GM23248 (cell line): ENCODE measurements at regions not wholly inside any gene's neighbourhood (a gene's known extent, or its start where the extent isn't known, plus 50 kb on each side); places are given as distances from the start of the nearest gene placed in this dataset.
"Not testable (repeated sequence)": the region's sequence is repeated elsewhere in the genome, so short reads cannot be mapped to it uniquely, and the experiment has no call there.

ENCODE experiments used
- DNase-seq: peaks from one replicate; pipeline ENCODE4 v3.0.0-alpha.2; 2015
- H2AFZ ChIP-seq: fragments of 200-600 bp; sonication (generic); 2 replicates; pipeline ENCODE4 v1.6.1; 2016; ENCODE audit warnings: antibody characterized with exemption
- H3F3A ChIP-seq: fragments of 200-600 bp; sonication (generic); 2 replicates; pipeline ENCODE4 v1.6.1; 2016; ENCODE audit warnings: mild to moderate bottlenecking, antibody characterized with exemption, mixed run types; ENCODE audit not compliant: insufficient read depth
- H3K27ac ChIP-seq: fragments of 200-600 bp; sonication (generic); 2 replicates; pipeline ENCODE4 v1.5.1; 2016; ENCODE audit warnings: mild to moderate bottlenecking
- H3K27me3 ChIP-seq: fragments of 200-600 bp; sonication (generic); replicated peaks from 2 replicates; pipeline ENCODE4 v1.6.1; 2016; ENCODE audit warnings: mild to moderate bottlenecking; ENCODE audit not compliant: insufficient read depth
- H3K36me3 ChIP-seq: fragments of 200-600 bp; sonication (generic); 2 replicates; pipeline ENCODE4 v1.6.1; 2016; ENCODE audit warnings: low read depth, mild to moderate bottlenecking
- H3K4me1 ChIP-seq: fragments of 200-600 bp; sonication (generic); 2 replicates; pipeline ENCODE4 v1.6.1; 2016; ENCODE audit warnings: mild to moderate bottlenecking; ENCODE audit not compliant: insufficient read depth
- H3K4me2 ChIP-seq: fragments of 200-600 bp; sonication (generic); one replicate; pipeline ENCODE4 v1.6.1; 2016; ENCODE audit warnings: mild to moderate bottlenecking; ENCODE audit not compliant: unreplicated experiment
- H3K4me3 ChIP-seq: fragments of 200-600 bp; sonication (generic); 2 replicates; pipeline ENCODE4 v1.5.1; 2016; ENCODE audit warnings: mild to moderate bottlenecking
- H3K79me2 ChIP-seq: fragments of 200-600 bp; sonication (generic); 2 replicates; pipeline ENCODE4 v1.6.1; 2016; ENCODE audit warnings: mild to moderate bottlenecking; ENCODE audit not compliant: insufficient read depth
- H3K9ac ChIP-seq: fragments of 200-600 bp; sonication (generic); 2 replicates; pipeline ENCODE4 v1.6.1; 2016; ENCODE audit warnings: mild to moderate bottlenecking
- H3K9me2 ChIP-seq: fragments of 200-600 bp; sonication (generic); 2 replicates; pipeline ENCODE4 v1.6.1; 2016; ENCODE audit warnings: mixed run types, mild to moderate bottlenecking, moderate library complexity; ENCODE audit not compliant: insufficient read depth
- H3K9me3 ChIP-seq: fragments of 200-600 bp; sonication (generic); one replicate; pipeline ENCODE4 v1.6.1; 2017; ENCODE audit warnings: low read depth
- H4K20me1 ChIP-seq: fragments of 200-600 bp; sonication (generic); 2 replicates; pipeline ENCODE4 v1.6.0; 2016; ENCODE audit not compliant: insufficient read depth
- WGBS, 2 experiments: methylation state at CpG; one replicate each; pipeline ENCODE4 v1.1.6; 2015 to 2017; ENCODE audit warnings: low lambda C conversion rate in 2 of 2, low coverage in 1 of 2; ENCODE audit errors: missing lambda C conversion rate in 2 of 2; 5-methylcytosine and 5-hydroxymethylcytosine counted together
- in situ Hi-C: fragments of 300-500 bp; cut with MboI; formaldehyde crosslinking; loops from 2 replicates; pipeline ENCODE4 v1.15.0; 2020

DNA sequence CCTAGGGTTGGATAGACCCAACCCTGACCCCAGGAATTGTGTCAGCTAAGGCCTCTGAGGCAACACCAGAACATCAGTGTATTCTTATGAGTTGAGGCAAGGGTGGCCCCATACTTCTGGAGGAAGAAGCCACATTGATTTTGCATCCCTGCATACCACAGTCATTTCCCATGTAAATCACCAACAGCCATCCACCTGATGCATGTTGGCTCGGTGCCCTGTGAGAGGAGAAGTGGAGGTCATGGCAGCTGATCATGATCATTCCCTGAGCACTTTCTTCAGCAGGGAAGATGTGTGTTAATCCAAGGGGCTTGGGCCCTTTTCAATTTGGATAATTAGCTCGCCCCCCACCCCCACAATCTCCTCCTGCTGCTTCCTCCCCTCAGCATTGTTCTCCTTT is 85.1 kb downstream of the ATP6V0E2 start:
- H3K9ac ChIP-seq, H3K79me2 ChIP-seq, H4K20me1 ChIP-seq, H3K27me3 ChIP-seq, H3K27ac ChIP-seq, H3K36me3 ChIP-seq, H3K4me2 ChIP-seq, H3F3A ChIP-seq, H3K9me2 ChIP-seq, H3K9me3 ChIP-seq, H3K4me1 ChIP-seq, DNase-seq, H3K4me3 ChIP-seq, in situ Hi-C loops, H2AFZ ChIP-seq: not testable (repeated sequence)
- WGBS, 2 experiments, result 0 to 10% methylated on average over 2 of the region's 2 CpGs

DNA sequence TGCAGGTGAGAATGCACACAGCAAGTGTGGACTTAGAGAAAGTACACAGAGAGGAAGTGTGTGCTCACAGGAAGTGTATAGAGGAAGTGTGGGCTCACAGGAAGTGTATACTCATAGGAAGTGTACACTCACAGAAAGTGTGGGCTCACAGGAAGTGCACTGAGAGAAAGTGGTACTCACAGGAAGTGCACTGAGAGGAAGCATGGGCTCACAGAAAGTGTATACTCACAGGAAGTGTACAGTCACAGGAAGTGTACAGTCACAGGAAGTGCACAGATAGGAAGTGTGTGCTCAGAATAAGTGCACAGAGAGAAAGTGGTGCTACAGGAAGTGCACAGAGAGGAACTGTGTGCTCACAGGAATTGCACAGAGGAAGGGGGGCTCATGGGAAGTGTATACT is 87.1 kb downstream of the ATP6V0E2 start:
- H3K4me2 ChIP-seq, H3K4me1 ChIP-seq, H3K9ac ChIP-seq, H3K9me3 ChIP-seq, H3K79me2 ChIP-seq, H2AFZ ChIP-seq, DNase-seq, H3K36me3 ChIP-seq, H3K27me3 ChIP-seq, H4K20me1 ChIP-seq, H3K9me2 ChIP-seq, in situ Hi-C loops, H3K27ac ChIP-seq, H3K4me3 ChIP-seq, H3F3A ChIP-seq: not testable (repeated sequence)

DNA sequence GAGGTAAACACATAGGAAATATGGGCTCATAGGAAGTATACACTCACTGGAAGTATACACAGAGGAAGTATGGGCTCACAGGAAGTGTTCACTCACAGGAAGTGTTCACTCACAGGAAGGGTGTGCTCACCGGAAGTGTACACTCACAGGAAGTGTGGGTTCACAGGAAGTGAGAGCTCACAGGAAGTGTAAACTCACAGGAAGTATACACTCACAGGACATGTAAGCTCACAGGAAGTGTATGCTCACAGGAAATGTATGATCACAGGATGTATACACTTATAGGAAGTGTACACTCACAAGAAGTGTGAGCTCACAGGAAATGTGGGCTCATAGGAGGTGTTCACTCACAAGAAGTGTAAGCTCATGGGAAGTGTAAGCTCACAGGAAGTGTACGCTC is 88.1 kb downstream of the ATP6V0E2 start:
- DNase-seq, H3K79me2 ChIP-seq, in situ Hi-C loops, H2AFZ ChIP-seq, H3K36me3 ChIP-seq, H3K4me2 ChIP-seq, H3K27me3 ChIP-seq, H3F3A ChIP-seq, H3K4me1 ChIP-seq, H4K20me1 ChIP-seq, H3K4me3 ChIP-seq, H3K27ac ChIP-seq, H3K9ac ChIP-seq, H3K9me3 ChIP-seq, H3K9me2 ChIP-seq: not testable (repeated sequence)
- WGBS, 2 experiments, result 58 to 63% methylated on average over 1 to 2 of the region's 2 CpGs

DNA sequence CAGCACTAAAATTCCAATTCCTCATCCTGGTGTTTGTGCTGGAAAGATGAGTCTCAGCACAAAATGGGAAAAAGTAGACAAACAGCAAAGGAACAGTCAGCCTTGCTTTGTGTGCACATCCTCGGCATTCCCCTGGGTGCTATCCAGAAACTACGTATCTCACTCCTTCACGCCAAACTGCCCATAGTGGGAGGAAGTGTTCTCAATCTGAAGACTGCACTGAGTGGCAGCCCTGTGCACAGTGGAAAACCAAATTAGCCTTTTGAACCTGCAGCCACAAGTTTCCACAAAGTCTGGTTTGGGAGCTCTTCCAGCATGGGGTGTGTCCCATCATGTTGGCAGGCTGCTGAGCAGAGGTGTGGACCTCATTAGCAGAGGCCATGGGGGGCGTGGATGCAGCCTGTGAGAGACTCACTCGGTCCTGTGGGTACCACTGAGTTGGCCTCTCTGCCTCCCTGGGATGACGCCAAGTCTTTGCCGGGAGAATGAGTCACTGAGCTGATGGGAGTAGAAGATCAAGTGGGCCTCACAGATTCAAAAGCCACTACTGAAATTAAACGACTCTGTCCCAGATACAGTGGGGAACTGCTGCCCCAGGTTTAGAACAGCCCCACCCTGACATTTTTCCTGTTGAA is 89.0 kb downstream of the ATP6V0E2 start:
- H3K27me3 ChIP-seq, H3K4me2 ChIP-seq, H2AFZ ChIP-seq, H3F3A ChIP-seq, H3K27ac ChIP-seq, H3K9me3 ChIP-seq, H3K9me2 ChIP-seq, H4K20me1 ChIP-seq, H3K79me2 ChIP-seq, in situ Hi-C loops, H3K36me3 ChIP-seq, H3K9ac ChIP-seq, H3K4me3 ChIP-seq, H3K4me1 ChIP-seq: not testable (repeated sequence)
- peak; percentile 1 for DNase-seq
- WGBS, 2 experiments, result 8 to 9% methylated on average over 8 of the region's 8 CpGs

DNA sequence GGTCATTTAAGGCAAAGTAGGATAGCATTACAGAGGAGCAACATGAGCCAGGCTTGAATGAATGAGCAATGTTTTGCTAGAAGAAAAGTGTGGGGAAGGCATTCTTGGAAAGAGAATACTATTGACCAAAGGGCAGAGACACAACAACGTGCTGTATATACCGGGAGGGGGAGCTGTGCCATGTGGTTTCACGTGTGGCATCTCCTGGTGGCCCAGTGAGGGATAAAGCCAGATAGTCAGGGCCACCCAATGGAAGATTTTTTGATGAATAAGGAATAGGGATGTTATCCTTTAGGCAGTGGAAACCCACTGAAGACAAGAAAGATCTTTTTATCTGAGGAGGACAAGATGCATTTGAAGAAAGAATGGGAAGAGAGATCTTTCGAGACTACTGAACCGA is 90.2 kb downstream of the ATP6V0E2 start:
- H3K27ac ChIP-seq, in situ Hi-C loops, H3K27me3 ChIP-seq, DNase-seq, H3K4me2 ChIP-seq, H3K4me3 ChIP-seq, H3K9ac ChIP-seq, H3F3A ChIP-seq, H4K20me1 ChIP-seq, H2AFZ ChIP-seq, H3K79me2 ChIP-seq, H3K9me3 ChIP-seq, H3K9me2 ChIP-seq, H3K4me1 ChIP-seq, H3K36me3 ChIP-seq: not testable (repeated sequence)
- whole genome bisulfite sequencing, 2 experiments, result 11 to 19% methylated on average over 5 of the region's 5 CpGs

DNA sequence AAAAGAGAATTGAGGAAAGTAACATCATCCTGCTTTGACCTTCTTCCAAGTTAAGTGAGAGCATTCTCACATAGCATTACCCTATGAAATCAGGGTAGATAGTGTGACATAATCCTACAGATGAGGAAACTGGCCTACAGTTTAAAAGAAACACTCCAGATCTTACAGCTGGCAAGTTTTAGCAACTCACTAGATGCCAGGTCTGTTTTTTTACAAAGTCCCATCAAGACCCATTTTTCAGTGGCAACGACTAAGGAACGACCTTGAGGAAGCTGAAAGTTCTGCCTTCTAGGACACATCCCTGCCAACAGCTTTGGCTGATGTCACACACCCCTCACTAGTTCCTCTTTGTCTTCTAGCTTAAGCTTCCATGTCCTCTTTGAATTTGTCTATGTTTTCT is 92.7 kb downstream of the ATP6V0E2 start:
- H3F3A ChIP-seq, H2AFZ ChIP-seq, H3K27me3 ChIP-seq, in situ Hi-C loops, H3K27ac ChIP-seq, H3K9me2 ChIP-seq, H3K9me3 ChIP-seq, H3K4me1 ChIP-seq, H4K20me1 ChIP-seq, H3K36me3 ChIP-seq, DNase-seq, H3K9ac ChIP-seq, H3K79me2 ChIP-seq, H3K4me2 ChIP-seq, H3K4me3 ChIP-seq: not testable (repeated sequence)
- 15 to 23% methylated on average over 2 of the region's 2 CpGs for WGBS, 2 experiments

DNA sequence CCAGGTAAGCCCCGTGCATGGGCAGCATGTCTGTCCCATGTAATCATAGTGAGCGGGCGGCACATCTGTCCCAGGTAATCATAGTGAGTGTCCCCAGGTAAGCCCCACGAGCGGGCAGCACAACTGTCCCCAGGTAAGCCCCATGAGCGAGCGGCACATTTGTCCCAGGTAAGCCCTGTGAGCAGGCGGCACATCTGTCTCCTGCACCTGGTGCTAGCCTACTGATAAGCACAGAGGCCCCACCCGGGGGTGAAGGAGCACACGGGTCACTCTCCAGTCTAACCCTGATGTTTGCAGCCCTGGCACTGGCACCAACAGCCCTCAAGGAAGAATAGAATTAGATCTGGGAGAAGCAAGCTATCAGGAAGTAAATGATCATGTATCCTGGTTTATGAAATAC is 99.2 kb downstream of the ATP6V0E2 start:
- H3K27me3 ChIP-seq, H3K9ac ChIP-seq, H4K20me1 ChIP-seq, H3K79me2 ChIP-seq, H3F3A ChIP-seq, H3K9me3 ChIP-seq, H3K4me3 ChIP-seq, H3K4me2 ChIP-seq, H3K4me1 ChIP-seq, H3K9me2 ChIP-seq, H2AFZ ChIP-seq, H3K36me3 ChIP-seq, DNase-seq, H3K27ac ChIP-seq, in situ Hi-C loops: not testable (repeated sequence)
- 37 to 51% methylated on average over 7 to 10 of the region's 10 CpGs for WGBS, 2 experiments

DNA sequence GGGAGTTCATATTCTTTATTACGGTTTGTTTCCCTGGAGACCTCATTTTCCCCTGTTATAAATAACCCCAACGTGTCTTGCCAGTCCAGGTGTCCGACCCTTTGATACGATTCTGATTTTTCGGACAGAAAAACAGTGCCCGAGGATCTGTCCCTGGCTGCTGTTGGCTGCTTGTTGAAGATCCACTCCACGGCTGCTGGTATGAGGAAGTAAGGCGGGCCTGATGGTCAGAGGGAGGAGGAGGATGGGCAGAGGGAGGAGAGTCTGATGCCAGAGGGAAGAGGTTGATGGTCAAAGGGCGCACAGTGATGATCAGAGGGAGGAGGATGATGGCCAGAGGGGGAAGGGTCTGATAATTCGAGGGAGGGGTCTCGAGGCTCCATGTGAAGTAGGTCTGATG is 99.9 kb downstream of the ATP6V0E2 start:
- H3K27me3 ChIP-seq, H2AFZ ChIP-seq, H3K4me1 ChIP-seq, DNase-seq, H3K9me3 ChIP-seq, H3F3A ChIP-seq, H4K20me1 ChIP-seq, H3K9ac ChIP-seq, H3K27ac ChIP-seq, H3K4me3 ChIP-seq, H3K9me2 ChIP-seq, H3K79me2 ChIP-seq, H3K36me3 ChIP-seq, in situ Hi-C loops, H3K4me2 ChIP-seq: not testable (repeated sequence)
- 0 to 33% methylated on average over 1 to 6 of the region's 11 CpGs for WGBS, 2 experiments
